ENCODE measurements at regions not wholly inside any gene's neighbourhood (a gene's known extent, or its start where the extent isn't known, plus 50 kb on each side); places are given as distances from the start of the nearest gene placed in this dataset.

- no peak overlapping the region for H3K4me3 ChIP-seq (ENCODE audit: low read depth, low read length)
- TF ChIP-seq CTCF (conservative IDR thresholded peaks at IDR 0.05; ENCODE audit: low read depth, low read length), result no peak
- no peak for DNase-seq (ENCODE audit: low read depth)
Observed at GRCh38 chr15:81914734-81915256, 131.0 kb downstream of the MEX3B start.

- DNase-seq (ENCODE audit: low read depth), result no peak
- no peak overlapping the region for H3K4me3 ChIP-seq (ENCODE audit: low read depth, low read length)
- TF ChIP-seq CTCF (conservative IDR thresholded peaks at IDR 0.05; ENCODE audit: low read depth, low read length), result no peak
Observed at GRCh38 chr15:81914333-81914732, 131.5 kb downstream of the MEX3B start.

- TF ChIP-seq CTCF (conservative IDR thresholded peaks at IDR 0.05; ENCODE audit: low read depth, low read length), result no peak
- no peak overlapping the region for H3K4me3 ChIP-seq (ENCODE audit: low read depth, low read length)
- no peak for DNase-seq (ENCODE audit: low read depth)
Observed at GRCh38 chr15:81911022-81911971, 134.5 kb downstream of the MEX3B start.

- H3K4me3 ChIP-seq (ENCODE audit: low read depth, low read length), result no peak overlapping the region
- DNase-seq (ENCODE audit: low read depth), result no peak
- no peak for TF ChIP-seq CTCF (conservative IDR thresholded peaks at IDR 0.05; ENCODE audit: low read depth, low read length)
Observed at GRCh38 chr15:81910355-81911021, 135.3 kb downstream of the MEX3B start.

- no peak for DNase-seq (ENCODE audit: low read depth)
- no peak overlapping the region for H3K4me3 ChIP-seq (ENCODE audit: low read depth, low read length)
- no peak for TF ChIP-seq CTCF (conservative IDR thresholded peaks at IDR 0.05; ENCODE audit: low read depth, low read length)
Observed at GRCh38 chr15:81909011-81909358, 136.8 kb downstream of the MEX3B start.

- H3K4me3 ChIP-seq (ENCODE audit: low read depth, low read length), result no peak overlapping the region
- TF ChIP-seq CTCF (conservative IDR thresholded peaks at IDR 0.05; ENCODE audit: low read depth, low read length), result no peak
- no peak for DNase-seq (ENCODE audit: low read depth)
Observed at GRCh38 chr15:81908111-81908510, 137.7 kb downstream of the MEX3B start.

All from epithelial cell of proximal tubule (primary cell).